MCF 10A (cell line): ENCODE measurements at regions not wholly inside any gene's neighbourhood (a gene's known extent, or its start where the extent isn't known, plus 50 kb on each side); places are given as distances from the start of the nearest gene placed in this dataset.

Experiments
- BruUV-seq: library from RNA; stranded (reverse); fragments of 400-500 nt; replicated peaks from 2 replicates; lab custom pipeline; 2021; lab: Mats Ljungman, UMichigan
- CTCF ChIA-PET: fragments of 300-600 bp; sonication (Branson Sonifier 250); formaldehyde crosslinking; extraction: SDS; loops from one replicate; lab custom pipeline; 2021; ENCODE audit warnings: antibody characterized with exemption, inconsistent platforms; lab: Yijun Ruan, JAX
- POLR2A ChIA-PET: fragments of 300-600, 350-650 bp; sonication (Branson Sonifier 250); formaldehyde crosslinking; extraction: SDS; loops from one replicate; lab custom pipeline; 2020; ENCODE audit warnings: antibody characterized with exemption, inconsistent platforms; lab: Yijun Ruan, JAX
- DNase-seq: peaks from one replicate; pipeline ENCODE4 v3.0.0-alpha.2; 2018; ENCODE audit not compliant: unreplicated experiment
- H3K27ac Mint-ChIP-seq: one replicate; pipeline ENCODE4 v1.8.0; 2022; ENCODE audit warnings: mild to moderate bottlenecking, low read depth, mixed read lengths; ENCODE audit not compliant: unreplicated experiment
- H3K27me3 Mint-ChIP-seq: one replicate; pipeline ENCODE4 v1.8.0; 2022; ENCODE audit warnings: mixed read lengths; ENCODE audit not compliant: insufficient read depth, unreplicated experiment
- H3K36me3 Mint-ChIP-seq: one replicate; pipeline ENCODE4 v1.8.0; 2022; ENCODE audit warnings: mild to moderate bottlenecking, moderate library complexity, mixed read lengths; ENCODE audit not compliant: insufficient read depth, unreplicated experiment
- H3K4me1 Mint-ChIP-seq: one replicate; pipeline ENCODE4 v1.8.0; 2022; ENCODE audit warnings: mixed read lengths; ENCODE audit not compliant: insufficient read depth, unreplicated experiment
- H3K4me3 Mint-ChIP-seq: one replicate; pipeline ENCODE4 v1.8.0; 2022; ENCODE audit warnings: mild to moderate bottlenecking, moderate library complexity, mixed read lengths; ENCODE audit not compliant: unreplicated experiment
- H3K9me3 Mint-ChIP-seq: one replicate; pipeline ENCODE4 v1.8.0; 2022; ENCODE audit warnings: mixed read lengths; ENCODE audit not compliant: unreplicated experiment
- intact Hi-C: fragments of 100-400 bp; cut with micrococcal nuclease; formaldehyde crosslinking; loops from 2 replicates; pipeline ENCODE4 v1.14.1; 2022
- TF ChIP-seq, protein P1 (sequence below): fragments of 200-600 bp; IDR thresholded peaks from one replicate; pipeline ENCODE4 v1.8.0; 2022; ENCODE audit warnings: antibody characterized with exemption, mild to moderate bottlenecking; ENCODE audit not compliant: unreplicated experiment

DNA sequence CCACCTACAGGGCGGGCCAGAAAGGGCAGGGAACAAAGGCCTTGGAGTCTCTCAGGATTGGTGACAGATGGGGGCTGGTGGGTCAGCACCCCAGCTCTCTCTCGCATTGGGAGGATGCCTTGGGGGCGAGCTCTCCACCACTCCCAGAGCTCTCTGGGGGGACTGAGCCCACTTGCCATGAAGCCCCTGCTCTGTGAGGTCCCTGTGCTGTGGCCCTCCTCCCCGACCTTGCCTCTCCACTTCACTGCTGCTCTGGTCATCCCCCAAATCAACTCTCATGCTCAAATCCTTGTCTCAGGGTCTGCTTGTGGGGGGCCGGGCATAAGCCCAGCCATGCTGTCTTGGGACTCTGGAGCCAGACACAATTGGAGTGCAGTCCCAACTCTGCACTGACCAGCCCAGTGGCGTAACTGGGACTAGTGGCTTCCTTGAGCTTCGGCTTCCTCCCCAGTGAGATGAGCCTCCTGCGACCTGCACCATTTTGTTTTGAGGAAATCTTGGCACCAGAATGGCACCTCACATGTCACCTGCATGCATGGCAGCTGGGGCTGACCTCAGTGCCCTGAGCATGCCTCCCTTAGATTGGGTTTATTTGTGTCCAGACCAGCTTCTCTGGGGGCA lies 184.5 kb downstream of the IRF8 start:
- Mint-ChIP-seq H3K4me1 (no peaks in the 10 kb centered on the region), H3K27me3 (peaks cover 68% of the 10 kb centered on the region), H3K36me3 (no peaks in the 10 kb centered on the region), H3K27ac (no peak overlapping the region), H3K9me3 (no peaks in the 10 kb centered on the region), H3K4me3 (no peak overlapping the region)
- CTCF ChIA-PET, result interaction anchor here (1.0 to 1.2 kb wide), 3 partner anchors 10 to 570 kb away, joined by 3 to 6 read pairs (median 4); no protein-coding TSS in a partner anchor
- BruUV-seq, result no TSS peak
- DNase-seq, result no peak
- POLR2A ChIA-PET, result interaction anchor here (0.5 kb wide), 1 partner anchor 18 kb away, joined by 3 read pairs; no protein-coding TSS in a partner anchor
- TF ChIP-seq, protein P1, sequence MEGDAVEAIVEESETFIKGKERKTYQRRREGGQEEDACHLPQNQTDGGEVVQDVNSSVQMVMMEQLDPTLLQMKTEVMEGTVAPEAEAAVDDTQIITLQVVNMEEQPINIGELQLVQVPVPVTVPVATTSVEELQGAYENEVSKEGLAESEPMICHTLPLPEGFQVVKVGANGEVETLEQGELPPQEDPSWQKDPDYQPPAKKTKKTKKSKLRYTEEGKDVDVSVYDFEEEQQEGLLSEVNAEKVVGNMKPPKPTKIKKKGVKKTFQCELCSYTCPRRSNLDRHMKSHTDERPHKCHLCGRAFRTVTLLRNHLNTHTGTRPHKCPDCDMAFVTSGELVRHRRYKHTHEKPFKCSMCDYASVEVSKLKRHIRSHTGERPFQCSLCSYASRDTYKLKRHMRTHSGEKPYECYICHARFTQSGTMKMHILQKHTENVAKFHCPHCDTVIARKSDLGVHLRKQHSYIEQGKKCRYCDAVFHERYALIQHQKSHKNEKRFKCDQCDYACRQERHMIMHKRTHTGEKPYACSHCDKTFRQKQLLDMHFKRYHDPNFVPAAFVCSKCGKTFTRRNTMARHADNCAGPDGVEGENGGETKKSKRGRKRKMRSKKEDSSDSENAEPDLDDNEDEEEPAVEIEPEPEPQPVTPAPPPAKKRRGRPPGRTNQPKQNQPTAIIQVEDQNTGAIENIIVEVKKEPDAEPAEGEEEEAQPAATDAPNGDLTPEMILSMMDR, result no peak
- intact Hi-C loops, result no loop called here

DNA sequence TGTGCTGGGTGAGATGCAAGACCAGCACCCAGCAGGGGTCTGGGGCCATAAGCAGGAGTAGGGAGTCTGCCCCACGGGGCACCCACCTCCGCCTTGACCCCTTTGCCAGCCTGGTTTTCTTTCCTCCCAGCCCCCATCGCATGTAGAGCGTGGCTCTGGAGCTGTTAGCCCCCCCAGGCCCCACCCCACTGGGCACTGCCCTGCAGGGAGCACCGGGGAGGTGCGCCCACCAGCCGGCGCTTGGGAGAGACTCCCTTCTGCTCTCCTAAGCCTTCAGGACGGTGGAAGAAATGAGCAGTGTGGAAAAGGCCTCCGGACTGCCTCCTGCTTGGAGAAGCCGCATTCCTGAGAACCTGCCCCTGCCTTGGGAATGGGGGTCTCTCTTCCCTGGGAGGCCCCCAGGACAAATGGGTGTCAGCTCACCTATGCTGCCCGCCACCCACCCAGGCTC lies 186.2 kb downstream of the IRF8 start:
- Mint-ChIP-seq H3K4me3 (no peak overlapping the region), H3K36me3 (no peaks in the 10 kb centered on the region), H3K27me3 (peaks cover 64% of the 10 kb centered on the region), H3K27ac (no peak overlapping the region), H3K9me3 (no peaks in the 10 kb centered on the region), H3K4me1 (no peaks in the 10 kb centered on the region)
- intact Hi-C loops, result no loop called here
- ChIA-PET CTCF (interaction anchor here (0.6 to 1.0 kb wide), 2 partner anchors 432 to 1340 kb away, joined by 3 to 4 read pairs; no protein-coding TSS in a partner anchor), POLR2A (no interaction called here)
- BruUV-seq, result no TSS peak
- TF ChIP-seq, protein P1, result no peak
- DNase-seq, result no peak

DNA sequence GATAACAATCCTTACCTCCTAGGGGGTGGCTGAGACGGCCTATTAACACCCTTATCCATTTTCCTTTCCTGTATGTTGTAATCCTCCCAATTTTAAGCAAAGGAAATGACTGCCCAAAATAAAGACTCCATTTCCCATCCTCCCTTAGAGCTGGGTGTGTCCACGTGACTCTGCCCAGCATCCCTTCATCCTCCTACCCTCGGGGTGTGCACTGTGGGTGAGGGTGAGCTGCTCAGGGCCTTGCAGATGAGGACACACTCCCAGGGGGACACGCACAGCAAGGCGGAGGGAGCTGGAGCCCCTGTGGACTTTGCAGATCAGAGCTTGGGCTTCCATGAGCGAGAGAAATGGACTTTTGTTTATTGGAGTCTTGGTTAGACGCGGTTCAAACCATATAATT lies 186.8 kb downstream of the IRF8 start:
- BruUV-seq, result no TSS peak
- Mint-ChIP-seq H3K36me3 (no peaks in the 10 kb centered on the region), H3K27me3 (peaks cover 64% of the 10 kb centered on the region), H3K9me3 (no peaks in the 10 kb centered on the region), H3K4me3 (no peak overlapping the region), H3K4me1 (no peaks in the 10 kb centered on the region), H3K27ac (no peak overlapping the region)
- no peak for DNase-seq
- ChIA-PET CTCF (no interaction called here), POLR2A (no interaction called here)
- intact Hi-C loops, result no loop called here
- TF ChIP-seq, protein P1, result no peak

DNA sequence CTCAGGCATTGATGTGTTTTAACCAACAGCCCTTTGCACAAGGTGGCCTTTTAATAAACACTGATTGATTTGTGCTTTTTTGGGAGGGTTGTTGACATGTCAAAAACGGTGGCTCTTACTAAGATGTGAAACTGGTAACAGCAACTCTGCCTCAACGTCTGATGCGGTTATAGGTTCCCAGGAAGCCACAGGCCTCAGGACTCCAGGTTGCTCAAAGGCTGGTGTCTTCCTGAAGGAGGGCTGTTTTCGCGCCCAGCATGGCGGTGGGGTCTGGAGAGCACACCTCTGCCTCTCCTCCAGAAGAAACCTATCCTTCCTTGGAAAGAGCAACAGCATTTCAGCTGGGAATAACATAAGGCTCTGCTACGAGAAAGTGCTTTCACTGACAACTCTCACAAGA lies 187.5 kb downstream of the IRF8 start:
- no peak for DNase-seq
- Mint-ChIP-seq H3K27ac (no peak overlapping the region), H3K9me3 (no peaks in the 10 kb centered on the region), H3K36me3 (no peaks in the 10 kb centered on the region), H3K27me3 (peaks cover 66% of the 10 kb centered on the region), H3K4me1 (no peaks in the 10 kb centered on the region), H3K4me3 (no peak overlapping the region)
- ChIA-PET POLR2A (no interaction called here), CTCF (no interaction called here)
- intact Hi-C loops, result no loop called here
- TF ChIP-seq, protein P1, result no peak
- no TSS peak for BruUV-seq
